ENCODE measurements at regions not wholly inside any gene's neighbourhood (a gene's known extent, or its start where the extent isn't known, plus 50 kb on each side); places are given as distances from the start of the nearest gene placed in this dataset.
"Not testable (repeated sequence)": the region's sequence is repeated elsewhere in the genome, so short reads cannot be mapped to it uniquely, and the experiment has no call there.

DNA sequence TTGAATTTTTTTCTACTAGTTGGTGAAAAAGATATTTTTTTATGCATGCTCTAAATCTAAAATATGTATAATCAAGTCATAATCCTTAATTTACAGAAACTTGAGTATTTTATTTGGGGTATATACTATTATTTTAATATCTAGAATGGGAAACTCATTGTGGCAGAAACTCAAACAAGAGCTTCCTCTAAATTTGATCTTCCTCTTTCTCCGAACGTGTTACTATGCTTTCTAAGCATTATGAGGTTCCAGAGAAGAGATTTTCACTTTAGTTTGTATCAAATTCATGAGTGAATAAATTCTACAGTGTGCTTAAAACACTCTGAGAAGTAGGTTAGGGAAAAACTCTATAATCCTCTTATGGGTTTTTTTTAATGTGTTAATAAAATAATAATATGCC is 173.1 kb downstream of the POTEB3 start:
- H3K4me3 ChIP-seq (ENCODE audit: insufficient read depth, low read depth, low read length) = no peak overlapping the region
- WGBS, 2 experiments (ENCODE audit: extremely low coverage in 2 of 2, insufficient read length in 1 of 2) = no CpG with 5 or more reads among the region's 2 CpGs
- no peaks in the 10 kb centered on the region for H4K20me1 ChIP-seq (ENCODE audit: insufficient read depth, low read length)
- H2AK5ac ChIP-seq (ENCODE audit: low read depth, low read length) = no peak overlapping the region
- no peaks in the 10 kb centered on the region for H3K4me1 ChIP-seq (ENCODE audit: control insufficient read depth, insufficient read depth, low read length)
- no peak overlapping the region for H3K9ac ChIP-seq (ENCODE audit: low read depth, low read length)
- no peak overlapping the region for H4K5ac ChIP-seq (ENCODE audit: low read depth, low read length)
- H2BK20ac ChIP-seq (ENCODE audit: low read depth, low read length) = no peak overlapping the region
- in situ Hi-C loops (cut with MboI; ENCODE audit: low sequenced_read_pairs) (no loop called here), dilution Hi-C loops (cut with HindIII; ENCODE audit: low sequenced_read_pairs, unreplicated experiment) (no loop called here), intact Hi-C loops (cut with micrococcal nuclease) (no loop called here)
- H3K18ac ChIP-seq (ENCODE audit: low read depth, low read length) = no peak overlapping the region
- no peak overlapping the region for H3K14ac ChIP-seq (replicated peaks; ENCODE audit: low read depth, low read length)
- TF ChIP-seq CHD1 (IDR thresholded peaks at IDR 0.05; ENCODE audit: low read depth, low read length) = no peak
- no peak overlapping the region for H4K8ac ChIP-seq (ENCODE audit: low read depth in 2 of 2, low read length in 2 of 2)
- POLR2A ChIA-PET (ENCODE audit: unreplicated experiment) = no interaction called here
- no peak overlapping the region for H2BK5ac ChIP-seq (ENCODE audit: low read depth, low read length, poor library complexity, severe bottlenecking)
- no peak overlapping the region for H2BK120ac ChIP-seq (ENCODE audit: low read depth, low read length)
- H3K9me1 ChIP-seq (ENCODE audit: insufficient read depth, low read length) = no peaks in the 10 kb centered on the region
- H3K36me3 ChIP-seq (ENCODE audit: control insufficient read depth, insufficient read depth, low read length) = no peaks in the 10 kb centered on the region
- H3K9me3 ChIP-seq (ENCODE audit: control insufficient read depth, insufficient read depth, low read length) = peaks cover 18% of the 10 kb centered on the region
- DNase-seq (no peak), ATAC-seq (ENCODE audit: low read depth) (no peak)
- no peaks in the 10 kb centered on the region for H3K79me1 ChIP-seq (ENCODE audit: low read depth in 1 of 2, low read length in 2 of 2)
- H4K91ac ChIP-seq (ENCODE audit: insufficient read depth, low read depth, low read length) = no peak overlapping the region
- no peak overlapping the region for H2BK15ac ChIP-seq (ENCODE audit: low read depth, low read length)
- no peak overlapping the region for H3K4me2 ChIP-seq (ENCODE audit: low read depth, low read length)
- BruUV-seq (replicated peaks) = no TSS peak
- no peaks in the 10 kb centered on the region for H3K27me3 ChIP-seq (ENCODE audit: control insufficient read depth, insufficient read depth, low read length)
- H2AK9ac ChIP-seq (replicated peaks; ENCODE audit: low read depth, low read length, poor library complexity) = no peak overlapping the region
- no peak overlapping the region for H3K56ac ChIP-seq (ENCODE audit: extremely low read depth, insufficient read depth, low read length)
- H2AFZ ChIP-seq (replicated peaks; ENCODE audit: low read length, poor library complexity) = no peak overlapping the region
- no peak overlapping the region for H3K27ac ChIP-seq (ENCODE audit: insufficient read depth, low read length)
- H3K4ac ChIP-seq (ENCODE audit: low read depth, low read length) = no peak overlapping the region
- CTCF ChIA-PET = no interaction called here
- H3K23ac ChIP-seq (ENCODE audit: low read depth, low read length) = no peak overlapping the region

DNA sequence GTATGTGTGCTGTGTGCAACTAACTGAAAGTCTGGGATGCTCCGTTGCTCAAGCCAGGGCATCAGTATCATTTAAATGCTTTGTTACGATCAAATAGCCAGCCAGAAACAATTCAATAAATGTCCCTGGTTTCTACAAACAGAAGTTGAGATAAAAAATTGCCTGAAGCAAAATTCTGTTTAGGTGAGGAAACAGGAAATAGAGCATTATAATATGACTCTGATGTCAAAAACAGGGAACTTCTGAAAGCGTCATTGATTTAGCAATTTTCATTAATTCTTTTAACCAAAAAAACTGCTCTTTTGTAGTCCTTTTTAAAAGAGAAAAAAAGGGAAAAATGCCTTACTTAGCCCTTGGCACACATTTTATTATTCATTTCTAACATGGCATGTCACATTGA is 174.7 kb downstream of the POTEB3 start:
- CTCF ChIA-PET; H2AK5ac ChIP-seq (ENCODE audit: low read depth, low read length); H3K4me3 ChIP-seq (ENCODE audit: insufficient read depth, low read depth, low read length); DNase-seq; H3K79me1 ChIP-seq (ENCODE audit: low read depth in 1 of 2, low read length in 2 of 2); BruUV-seq (replicated peaks); intact Hi-C loops (cut with micrococcal nuclease); in situ Hi-C loops (cut with MboI; ENCODE audit: low sequenced_read_pairs); POLR2A ChIA-PET (ENCODE audit: unreplicated experiment); H4K91ac ChIP-seq (ENCODE audit: insufficient read depth, low read depth, low read length); H3K18ac ChIP-seq (ENCODE audit: low read depth, low read length); H2AFZ ChIP-seq (replicated peaks; ENCODE audit: low read length, poor library complexity); H2BK120ac ChIP-seq (ENCODE audit: low read depth, low read length); H2AK9ac ChIP-seq (replicated peaks; ENCODE audit: low read depth, low read length, poor library complexity); H2BK20ac ChIP-seq (ENCODE audit: low read depth, low read length); H3K9ac ChIP-seq (ENCODE audit: low read depth, low read length); H4K20me1 ChIP-seq (ENCODE audit: insufficient read depth, low read length); H4K5ac ChIP-seq (ENCODE audit: low read depth, low read length); H3K27ac ChIP-seq (ENCODE audit: insufficient read depth, low read length); H3K56ac ChIP-seq (ENCODE audit: extremely low read depth, insufficient read depth, low read length); H3K36me3 ChIP-seq (ENCODE audit: control insufficient read depth, insufficient read depth, low read length); H4K8ac ChIP-seq (ENCODE audit: low read depth in 2 of 2, low read length in 2 of 2); H3K4ac ChIP-seq (ENCODE audit: low read depth, low read length); H3K9me1 ChIP-seq (ENCODE audit: insufficient read depth, low read length); ATAC-seq (ENCODE audit: low read depth); H2BK5ac ChIP-seq (ENCODE audit: low read depth, low read length, poor library complexity, severe bottlenecking); H2BK15ac ChIP-seq (ENCODE audit: low read depth, low read length); H3K4me1 ChIP-seq (ENCODE audit: control insufficient read depth, insufficient read depth, low read length); H3K4me2 ChIP-seq (ENCODE audit: low read depth, low read length); dilution Hi-C loops (cut with HindIII; ENCODE audit: low sequenced_read_pairs, unreplicated experiment); H3K27me3 ChIP-seq (ENCODE audit: control insufficient read depth, insufficient read depth, low read length); H3K14ac ChIP-seq (replicated peaks; ENCODE audit: low read depth, low read length); H3K23ac ChIP-seq (ENCODE audit: low read depth, low read length): not testable (repeated sequence)
- WGBS, 2 experiments (ENCODE audit: extremely low coverage in 2 of 2, insufficient read length in 1 of 2) = no CpG with 5 or more reads among the region's 3 CpGs
- peaks cover 32% of the 10 kb centered on the region for H3K9me3 ChIP-seq (ENCODE audit: control insufficient read depth, insufficient read depth, low read length)
